Stimulated activated effector memory CD8-positive, alpha-beta T cell treated with anti-CD3 and anti-CD28 coated beads, Interleukin-12 subunit alpha, Interleukin-12 subunit beta, amount 100 ng/mL, for 72 hours (primary cell): ENCODE measurements at regions not wholly inside any gene's neighbourhood (a gene's known extent, or its start where the extent isn't known, plus 50 kb on each side); places are given as distances from the start of the nearest gene placed in this dataset.
A peak's percentile ranks its signal among the peaks of the same experiment; 100 is the strongest.
"Not testable (repeated sequence)": the region's sequence is repeated elsewhere in the genome, so short reads cannot be mapped to it uniquely, and the experiment has no call there.

Experiments used
- ATAC-seq: fragments of 150-1000 bp; cut with Tn5 transposase; 2 replicates; pipeline ENCODE4 v1.10.0; 2021
- DNase-seq, 2 donors: peaks; one replicate each; pipeline ENCODE4 v3.0.0; 2021 to 2022; ENCODE audit warnings: low spot score in 2 of 2
- H3K27ac Mint-ChIP-seq: one replicate; pipeline ENCODE4 v1.8.0; 2022; ENCODE audit warnings: mild to moderate bottlenecking, mixed read lengths
- H3K36me3 Mint-ChIP-seq: one replicate; pipeline ENCODE4 v1.8.0; 2022; ENCODE audit warnings: mild to moderate bottlenecking, mixed read lengths
- H3K4me1 Mint-ChIP-seq: one replicate; pipeline ENCODE4 v1.8.0; 2022; ENCODE audit warnings: mixed read lengths
- H3K4me3 Mint-ChIP-seq: one replicate; pipeline ENCODE4 v1.8.0; 2022; ENCODE audit warnings: mild to moderate bottlenecking, mixed read lengths
- H3K9me3 Mint-ChIP-seq: one replicate; pipeline ENCODE4 v1.8.0; 2022; ENCODE audit warnings: mixed read lengths

GRCh38 chr10:25105262-25105661 lies 69.5 kb upstream of the GPR158 start:
- Mint-ChIP-seq H3K4me1 (no peaks in the 10 kb centered on the region), H3K4me3 (no peak overlapping the region), H3K9me3 (no peaks in the 10 kb centered on the region), H3K27ac (no peak overlapping the region), H3K36me3 (no peaks in the 10 kb centered on the region)
- ATAC-seq, result no peak
- DNase-seq, result no peak

- no peaks in the 10 kb centered on the region for H3K9me3 Mint-ChIP-seq
- no peak for ATAC-seq
- H3K4me3 Mint-ChIP-seq, result no peak overlapping the region
- H3K36me3 Mint-ChIP-seq, result no peaks in the 10 kb centered on the region
- no peak overlapping the region for H3K27ac Mint-ChIP-seq
- H3K4me1 Mint-ChIP-seq, result no peaks in the 10 kb centered on the region
- no peak for DNase-seq
Measured at GRCh38 chr10:25105743-25106260, 69.0 kb upstream of the GPR158 start.

DNA sequence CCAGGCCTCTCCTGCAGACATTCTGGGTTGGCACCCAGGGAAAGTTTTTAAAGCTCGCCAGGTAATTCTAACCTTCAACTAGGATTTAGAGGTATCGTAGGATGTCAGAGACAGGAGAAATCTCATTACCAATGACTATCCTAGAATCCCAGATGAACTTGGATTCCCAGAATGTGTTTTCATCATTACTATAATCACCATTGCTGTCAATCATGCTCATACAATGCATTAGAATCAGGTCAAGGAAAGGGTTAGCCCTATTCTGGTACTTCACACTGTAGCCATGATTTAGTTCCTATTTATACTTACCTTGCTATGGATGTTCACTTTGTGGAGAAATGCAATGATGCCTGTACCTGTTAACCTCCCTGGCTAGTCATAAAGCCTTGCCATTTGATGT lies 67.0 kb upstream of the GPR158 start:
- H3K9me3 Mint-ChIP-seq, result no peaks in the 10 kb centered on the region
- no peak overlapping the region for H3K27ac Mint-ChIP-seq
- DNase-seq (no peak), ATAC-seq (no peak)
- H3K36me3 Mint-ChIP-seq, result no peaks in the 10 kb centered on the region
- H3K4me3 Mint-ChIP-seq, result no peak overlapping the region
- H3K4me1 Mint-ChIP-seq, result no peaks in the 10 kb centered on the region

- not testable (repeated sequence) for H3K27ac Mint-ChIP-seq, DNase-seq, H3K4me1 Mint-ChIP-seq, H3K4me3 Mint-ChIP-seq, ATAC-seq, H3K36me3 Mint-ChIP-seq, H3K9me3 Mint-ChIP-seq
Measured at GRCh38 chr10:25109896-25110295, 64.9 kb upstream of the GPR158 start.

DNA sequence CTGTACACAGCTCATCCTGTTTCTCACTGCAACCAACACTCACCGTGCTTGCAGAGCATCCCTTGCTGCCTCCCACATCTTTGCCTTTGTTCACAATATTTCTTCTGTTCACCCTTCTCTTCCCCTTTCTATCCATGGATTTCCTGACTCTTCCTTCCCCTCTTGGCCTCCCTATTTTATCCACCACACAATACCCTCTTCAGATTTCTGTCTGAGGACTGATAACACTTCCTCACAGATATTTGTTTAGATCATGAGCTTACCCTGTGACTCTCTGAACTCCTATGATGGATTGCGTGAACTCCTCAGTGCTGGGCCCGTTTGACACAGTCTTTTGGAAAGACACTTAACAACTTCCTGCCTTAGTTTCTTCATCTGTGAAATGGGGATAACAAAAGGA lies 62.8 kb upstream of the GPR158 start:
- H3K4me3 Mint-ChIP-seq, result no peak overlapping the region
- H3K4me1 Mint-ChIP-seq, result no peaks in the 10 kb centered on the region
- H3K27ac Mint-ChIP-seq, result no peak overlapping the region
- DNase-seq, result no peak
- H3K9me3 Mint-ChIP-seq, result no peaks in the 10 kb centered on the region
- no peaks in the 10 kb centered on the region for H3K36me3 Mint-ChIP-seq
- ATAC-seq, result no peak

GRCh38 chr10:25113191-25114035 lies 61.4 kb upstream of the GPR158 start:
- Mint-ChIP-seq H3K27ac (no peak overlapping the region), H3K4me1 (no peaks in the 10 kb centered on the region), H3K4me3 (no peak overlapping the region), H3K9me3 (no peaks in the 10 kb centered on the region), H3K36me3 (no peaks in the 10 kb centered on the region)
- DNase-seq (peak; percentile 7 to 64), ATAC-seq (peak; percentile 77)

GRCh38 chr10:25114036-25114411 lies 60.8 kb upstream of the GPR158 start:
- Mint-ChIP-seq H3K36me3 (no peaks in the 10 kb centered on the region), H3K4me3 (no peak overlapping the region), H3K27ac (no peak overlapping the region), H3K4me1 (no peaks in the 10 kb centered on the region), H3K9me3 (no peaks in the 10 kb centered on the region)
- ATAC-seq, result no peak
- no peak for DNase-seq

DNA sequence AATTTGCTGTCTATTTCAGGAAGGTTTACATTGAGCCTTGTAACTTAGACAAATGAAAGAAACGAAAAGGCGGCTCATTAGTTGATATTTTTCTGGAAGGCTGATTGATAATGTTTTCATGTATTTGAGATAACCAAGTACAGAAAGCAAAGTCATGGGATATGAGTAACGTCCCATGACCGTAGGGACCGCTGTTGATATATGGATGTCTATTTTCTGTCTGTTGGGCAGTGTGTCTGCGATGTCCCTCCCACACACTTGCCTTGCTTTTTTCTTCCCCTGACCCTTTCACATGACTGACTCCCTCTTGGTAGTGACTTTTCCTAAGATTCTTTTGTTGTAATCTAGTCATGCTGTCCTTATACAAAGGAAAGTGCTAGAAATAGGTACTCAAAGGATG lies 57.0 kb upstream of the GPR158 start:
- no peak overlapping the region for H3K27ac Mint-ChIP-seq
- H3K4me1 Mint-ChIP-seq, result no peaks in the 10 kb centered on the region
- no peak overlapping the region for H3K4me3 Mint-ChIP-seq
- DNase-seq (no peak), ATAC-seq (no peak)
- H3K9me3 Mint-ChIP-seq, result no peaks in the 10 kb centered on the region
- no peaks in the 10 kb centered on the region for H3K36me3 Mint-ChIP-seq

- Mint-ChIP-seq H3K9me3 (no peaks in the 10 kb centered on the region), H3K4me1 (no peaks in the 10 kb centered on the region)
Measured at GRCh38 chr10:25120188-25120587, 54.6 kb upstream of the GPR158 start.

More at GRCh38 chr10:25120188-25120587, 54.6 kb upstream of the GPR158 start:
- DNase-seq, result no peak
- Mint-ChIP-seq H3K4me3 (no peak overlapping the region), H3K27ac (no peak overlapping the region), H3K36me3 (no peaks in the 10 kb centered on the region)
- no peak for ATAC-seq
